Adrenal gland (tissue), 9 donors: ENCODE measurements at regions not wholly inside any gene's neighbourhood (a gene's known extent, or its start where the extent isn't known, plus 50 kb on each side); places are given as distances from the start of the nearest gene placed in this dataset.

Source experiments
- DNase-seq, 7 donors: peaks; one replicate each; pipeline ENCODE4 v3.0.0-alpha.2; 2019 to 2020
- H3K27ac ChIP-seq, 5 donors: fragments of 200-600 bp; sonication (generic) in 4 of 5; 1 replicate in 3 of 5; 2 replicates in 2 of 5; pipeline versions ENCODE4 v1.5.1 to v1.8.0; 2016 to 2020; ENCODE audit warnings: mild to moderate bottlenecking in 1 of 5
- H3K27me3 ChIP-seq: fragments of 200-600 bp; 2 replicates; pipeline ENCODE4 v1.8.0; 2021
- H3K36me3 ChIP-seq, 2 donors: fragments of 200-600 bp; replicated peaks in 1 of 2; 1 replicate in 1 of 2; 2 replicates in 1 of 2; pipeline versions ENCODE4 v1.5.1 to v1.8.0; 2018 to 2022
- H3K4me1 ChIP-seq, 2 donors: fragments of 200-600 bp; replicated peaks in 1 of 2; 1 replicate in 1 of 2; 2 replicates in 1 of 2; pipeline versions ENCODE4 v1.5.1 to v1.8.0; 2018 to 2021
- H3K4me3 ChIP-seq, 4 donors: fragments of 200-600 bp; sonication (generic) in 3 of 4; one replicate each; pipeline ENCODE4 v1.5.1; 2016 to 2018
- H3K9me3 ChIP-seq, 3 donors: fragments of 200-600 bp; sonication (generic) in 1 of 3; replicated peaks in 1 of 3; 1 replicate in 2 of 3; 2 replicates in 1 of 3; pipeline versions ENCODE4 v1.5.1 to v1.8.0; 2016 to 2021
- POLR2A ChIP-seq, 2 donors: fragments of 450-650 bp; IDR thresholded peaks; one replicate each; pipeline ENCODE4 v1.6.1; 2017; ENCODE audit warnings: antibody characterized with exemption in 2 of 2, mild to moderate bottlenecking in 2 of 2, moderate library complexity in 1 of 2
- WGBS, 4 donors: extraction: QIAGEN DNeasy Blood & Tissue Kit in 2 of 4; methylation state at CpG; one replicate each; pipeline versions ENCODE4 v1.1.5 to v1.1.7; 2013 to 2017; 5-methylcytosine and 5-hydroxymethylcytosine counted together
- intact Hi-C, 2 donors: fragments of 100-400 bp; cut with DNase I; formaldehyde crosslinking; loops; one replicate each; pipeline versions ENCODE4 v1.14.1 to v1.15.0; 2022 to 2023
- TF ChIP-seq, protein P1 (sequence below), 6 experiments: fragments of 450-650 bp in 4 of 6; fragments of 200-600 bp in 2 of 6; sonication (generic) in 1 of 6; IDR thresholded peaks; 1 replicate in 5 of 6; 2 replicates in 1 of 6; pipeline versions ENCODE4 v1.5.1 to v1.8.0; 2016 to 2021; ENCODE audit warnings: antibody characterized with exemption in 6 of 6, mild to moderate bottlenecking in 2 of 6, moderate library complexity in 1 of 6
- donor health status: healthy with polysubstance abuse.
- donor health status: Bipolar disorder and iron deficiency.
- donor health status: DM: yes; HTN: yes; CAD: no.
- donor health status: DM: no; HTN: no; CAD: no.
- donor health status: DM: no; HTN: no; CAD: no.

DNA sequence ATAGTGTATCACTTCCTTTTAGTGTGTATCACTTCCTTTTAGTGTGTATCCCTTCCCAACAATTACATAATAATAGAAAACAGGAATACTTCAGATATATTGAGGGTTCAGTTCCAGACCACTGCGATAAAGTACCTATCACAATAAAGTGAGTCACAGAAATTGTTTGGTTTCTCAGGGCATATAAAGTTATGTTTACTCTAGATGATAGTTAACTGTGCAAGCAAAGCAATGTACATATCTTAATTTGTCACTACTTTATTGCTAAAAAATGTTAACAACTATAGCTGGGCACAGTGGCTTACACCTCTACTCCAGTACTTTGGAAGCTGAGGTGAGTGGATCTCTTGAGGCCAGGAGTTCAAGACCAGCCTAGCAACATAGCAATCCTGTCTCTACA is 938.4 kb downstream of the CCSER2 start:
- TF ChIP-seq, protein P1, sequence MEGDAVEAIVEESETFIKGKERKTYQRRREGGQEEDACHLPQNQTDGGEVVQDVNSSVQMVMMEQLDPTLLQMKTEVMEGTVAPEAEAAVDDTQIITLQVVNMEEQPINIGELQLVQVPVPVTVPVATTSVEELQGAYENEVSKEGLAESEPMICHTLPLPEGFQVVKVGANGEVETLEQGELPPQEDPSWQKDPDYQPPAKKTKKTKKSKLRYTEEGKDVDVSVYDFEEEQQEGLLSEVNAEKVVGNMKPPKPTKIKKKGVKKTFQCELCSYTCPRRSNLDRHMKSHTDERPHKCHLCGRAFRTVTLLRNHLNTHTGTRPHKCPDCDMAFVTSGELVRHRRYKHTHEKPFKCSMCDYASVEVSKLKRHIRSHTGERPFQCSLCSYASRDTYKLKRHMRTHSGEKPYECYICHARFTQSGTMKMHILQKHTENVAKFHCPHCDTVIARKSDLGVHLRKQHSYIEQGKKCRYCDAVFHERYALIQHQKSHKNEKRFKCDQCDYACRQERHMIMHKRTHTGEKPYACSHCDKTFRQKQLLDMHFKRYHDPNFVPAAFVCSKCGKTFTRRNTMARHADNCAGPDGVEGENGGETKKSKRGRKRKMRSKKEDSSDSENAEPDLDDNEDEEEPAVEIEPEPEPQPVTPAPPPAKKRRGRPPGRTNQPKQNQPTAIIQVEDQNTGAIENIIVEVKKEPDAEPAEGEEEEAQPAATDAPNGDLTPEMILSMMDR (IDR thresholded peaks at IDR 0.05) = no peak
- TF ChIP-seq POLR2A (IDR thresholded peaks at IDR 0.05) = no peak
- no peak for DNase-seq
- Histone ChIP-seq H3K9me3 (no peaks in the 10 kb centered on the region), H3K4me1 (no peaks in the 10 kb centered on the region), H3K27me3 (no peaks in the 10 kb centered on the region), H3K36me3 (no peaks in the 10 kb centered on the region), H3K27ac (no peak overlapping the region), H3K4me3 (no peak overlapping the region)
- intact Hi-C loops = no loop called here
- WGBS, 4 donors = 85 to 90% (median 87%) methylated on average over 1 of the region's 1 CpG

DNA sequence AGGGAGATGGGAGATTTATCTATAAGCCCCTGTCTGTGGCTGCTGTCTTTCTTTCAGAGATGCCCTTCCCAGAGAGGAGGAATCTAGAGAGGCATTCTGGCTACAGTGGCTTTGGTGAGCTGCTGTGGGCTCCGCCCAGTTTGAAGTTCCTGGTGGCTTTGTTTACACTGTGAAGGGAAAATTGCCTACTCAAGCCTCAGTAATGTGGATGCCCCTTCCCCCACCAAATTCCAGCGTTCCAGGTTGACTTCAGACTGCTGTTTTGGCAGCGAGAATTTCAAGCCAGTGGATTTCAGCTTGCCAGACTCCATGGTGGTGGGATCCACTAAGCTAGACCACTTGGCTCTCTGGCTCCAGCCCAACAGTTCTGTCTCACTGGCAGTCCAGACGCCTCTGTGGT is 951.6 kb downstream of the CCSER2 start:
- Histone ChIP-seq H3K36me3 (no peaks in the 10 kb centered on the region), H3K4me1 (no peaks in the 10 kb centered on the region), H3K27me3 (no peaks in the 10 kb centered on the region), H3K9me3 (no peaks in the 10 kb centered on the region), H3K4me3 (no peak overlapping the region), H3K27ac (no peak overlapping the region)
- intact Hi-C loops = no loop called here
- no peak for DNase-seq
- WGBS, 4 donors = 62 to 71% (median 68%) methylated on average over 3 to 4 of the region's 4 CpGs
- TF ChIP-seq, protein P1 (IDR thresholded peaks at IDR 0.05) = no peak
- TF ChIP-seq POLR2A (IDR thresholded peaks at IDR 0.05) = no peak

DNA sequence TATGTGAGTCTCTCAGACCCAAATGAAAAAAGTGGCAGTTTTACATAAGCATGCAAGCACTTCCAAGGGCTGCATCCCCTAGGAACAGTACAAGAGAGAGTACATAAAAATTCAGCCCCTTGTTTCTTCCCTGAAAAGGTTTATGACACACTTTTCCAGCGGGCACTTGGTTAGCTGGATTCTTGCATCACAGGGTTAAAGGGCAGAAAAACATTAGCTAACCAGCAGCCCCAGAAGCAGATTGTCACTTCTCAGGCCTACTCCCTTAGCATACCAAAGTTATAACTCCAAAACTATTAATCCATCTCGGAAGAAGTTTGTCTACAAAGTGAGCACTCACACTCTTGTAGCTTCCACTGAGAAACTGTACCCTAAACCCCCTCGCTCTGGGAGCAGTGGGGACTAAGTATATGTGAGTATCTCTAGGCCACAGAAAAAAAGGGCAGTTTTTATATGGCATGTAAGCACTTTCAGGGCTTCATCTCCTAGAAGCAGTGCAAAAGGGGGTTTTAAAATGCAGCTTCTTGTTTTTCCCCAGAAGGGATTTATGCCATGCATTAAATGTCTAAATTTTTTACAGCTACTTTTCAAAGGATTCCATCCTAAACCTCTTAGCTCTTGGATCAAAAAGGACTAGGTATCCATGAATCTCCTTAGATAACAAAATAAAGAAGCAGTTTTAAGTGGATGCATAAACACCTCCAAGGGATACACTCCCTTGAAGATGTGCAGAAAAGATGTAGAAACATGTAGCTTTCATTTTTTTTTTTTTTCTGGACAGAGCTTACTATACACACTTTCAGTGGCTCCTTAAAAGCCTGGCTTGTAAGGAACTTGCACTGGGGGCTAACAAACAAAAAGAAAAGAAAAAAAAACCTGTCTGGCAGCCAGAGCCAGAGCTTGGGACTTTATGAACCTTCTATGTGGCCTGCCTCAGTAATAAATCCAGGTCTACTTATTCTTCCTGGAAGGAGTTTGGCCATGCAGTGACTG is 956.7 kb downstream of the CCSER2 start:
- no peak overlapping the region for H3K4me3 ChIP-seq
- no peaks in the 10 kb centered on the region for H3K27me3 ChIP-seq
- no peaks in the 10 kb centered on the region for H3K4me1 ChIP-seq
- no peaks in the 10 kb centered on the region for H3K36me3 ChIP-seq
- no peak overlapping the region for H3K27ac ChIP-seq
- WGBS, 4 donors = 72 to 80% (median 76%) methylated on average over 3 of the region's 3 CpGs
- intact Hi-C loops = no loop called here
- TF ChIP-seq POLR2A (IDR thresholded peaks at IDR 0.05) = no peak
- DNase-seq = no peak
- no peaks in the 10 kb centered on the region for H3K9me3 ChIP-seq

DNA sequence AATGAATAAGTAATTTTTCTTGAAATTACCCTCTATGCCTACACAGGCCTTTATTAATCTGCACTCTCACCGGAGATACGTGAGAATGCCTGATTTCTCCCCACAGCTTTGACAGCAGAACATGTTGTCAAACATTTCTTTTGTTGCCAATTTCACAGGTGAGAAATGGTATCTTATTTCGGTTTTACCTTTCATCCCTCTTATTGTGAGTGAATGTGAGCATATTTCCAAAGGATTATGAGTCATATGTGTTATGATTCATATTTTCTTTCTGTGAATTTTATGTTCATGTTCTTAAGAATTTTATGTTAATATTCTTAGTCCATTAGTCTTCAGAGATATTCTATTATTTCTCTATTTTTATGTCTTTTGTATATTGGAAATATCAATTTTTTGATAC is 965.1 kb downstream of the CCSER2 start:
- TF ChIP-seq, protein P1 (IDR thresholded peaks at IDR 0.05) = no peak
- no peak for TF ChIP-seq POLR2A (IDR thresholded peaks at IDR 0.05)
- Histone ChIP-seq H3K4me1 (no peaks in the 10 kb centered on the region), H3K27ac (no peak overlapping the region), H3K36me3 (no peaks in the 10 kb centered on the region), H3K9me3 (no peaks in the 10 kb centered on the region), H3K27me3 (no peaks in the 10 kb centered on the region), H3K4me3 (no peak overlapping the region)
- intact Hi-C loops = no loop called here
- no peak for DNase-seq
- 76 to 79% (median 76%) methylated on average over 3 of the region's 3 CpGs for WGBS, 4 donors
